ENCODE measurements at regions not wholly inside any gene's neighbourhood (a gene's known extent, or its start where the extent isn't known, plus 50 kb on each side); places are given as distances from the start of the nearest gene placed in this dataset.
"Not testable (repeated sequence)": the region's sequence is repeated elsewhere in the genome, so short reads cannot be mapped to it uniquely, and the experiment has no call there.

- DNase-seq (ENCODE audit: low spot score): no peak
Observed at GRCh38 chr10:20399772-20400171, 497.3 kb downstream of the NEBL start.

GRCh38 chr10:20396701-20397100, 500.4 kb downstream of the NEBL start:
- DNase-seq (ENCODE audit: low spot score): no peak

GRCh38 chr10:20396205-20396604, 500.9 kb downstream of the NEBL start:
- no peak for DNase-seq (ENCODE audit: low spot score)

- no peak for DNase-seq (ENCODE audit: low spot score)
Observed at GRCh38 chr10:20391629-20392028, 505.5 kb downstream of the NEBL start.

GRCh38 chr10:20381761-20382160, 515.4 kb downstream of the NEBL start:
- no peak for DNase-seq (ENCODE audit: low spot score)

- DNase-seq (ENCODE audit: low spot score): no peak
Observed at GRCh38 chr10:20380401-20380800, 516.7 kb downstream of the NEBL start.

GRCh38 chr10:20372748-20373147, 524.4 kb downstream of the NEBL start:
- DNase-seq (ENCODE audit: low spot score): no peak

- DNase-seq (ENCODE audit: low spot score): not testable (repeated sequence)
Observed at GRCh38 chr10:20370977-20371533, 526.1 kb downstream of the NEBL start.

- no peak for DNase-seq (ENCODE audit: low spot score)
Observed at GRCh38 chr10:20369863-20370736, 527.0 kb downstream of the NEBL start.

GRCh38 chr10:20363684-20364083, 533.4 kb downstream of the NEBL start:
- DNase-seq (ENCODE audit: low spot score): no peak

GRCh38 chr10:20355915-20356314, 539.7 kb downstream of the PLXDC2 start:
- no peak for DNase-seq (ENCODE audit: low spot score)

GRCh38 chr10:20355011-20355410, 538.8 kb downstream of the PLXDC2 start:
- DNase-seq (ENCODE audit: low spot score): no peak

GRCh38 chr10:20354166-20354565, 537.9 kb downstream of the PLXDC2 start:
- no peak for DNase-seq (ENCODE audit: low spot score)

- no peak for DNase-seq (ENCODE audit: low spot score)
Observed at GRCh38 chr10:20350509-20350908, 534.3 kb downstream of the PLXDC2 start.

- DNase-seq (ENCODE audit: low spot score): no peak
Observed at GRCh38 chr10:20343036-20343435, 526.8 kb downstream of the PLXDC2 start.
